GM19025 (cell line): ENCODE measurements at regions not wholly inside any gene's neighbourhood (a gene's known extent, or its start where the extent isn't known, plus 50 kb on each side); places are given as distances from the start of the nearest gene placed in this dataset.

Experiments used
- ATAC-seq: cut with Tn5 transposase; IDR thresholded peaks from one replicate; pipeline ENCODE4 v1.9.1; 2021; ENCODE audit warnings: mild to moderate bottlenecking, low read depth, moderate library complexity; ENCODE audit not compliant: unreplicated experiment

DNA sequence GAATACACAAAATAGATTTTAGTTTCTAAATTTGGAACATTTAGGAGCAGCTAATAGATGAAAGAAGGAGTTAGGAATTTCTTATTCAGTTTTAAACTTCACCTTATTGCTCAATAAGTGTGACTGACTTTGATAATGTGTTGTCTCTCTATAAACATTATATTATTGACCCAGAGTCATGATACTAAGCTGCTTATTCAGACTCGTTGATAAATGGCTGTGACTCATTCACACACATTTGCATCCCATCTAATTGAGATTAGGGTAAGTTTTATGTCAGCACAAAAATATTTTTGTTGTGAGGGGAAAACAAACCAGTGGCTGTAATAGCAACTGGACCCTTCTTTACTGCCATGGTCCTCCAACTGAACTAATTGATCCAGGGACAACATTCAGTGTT is 137.6 kb downstream of the GOLIM4 start:
- no peak for ATAC-seq

DNA sequence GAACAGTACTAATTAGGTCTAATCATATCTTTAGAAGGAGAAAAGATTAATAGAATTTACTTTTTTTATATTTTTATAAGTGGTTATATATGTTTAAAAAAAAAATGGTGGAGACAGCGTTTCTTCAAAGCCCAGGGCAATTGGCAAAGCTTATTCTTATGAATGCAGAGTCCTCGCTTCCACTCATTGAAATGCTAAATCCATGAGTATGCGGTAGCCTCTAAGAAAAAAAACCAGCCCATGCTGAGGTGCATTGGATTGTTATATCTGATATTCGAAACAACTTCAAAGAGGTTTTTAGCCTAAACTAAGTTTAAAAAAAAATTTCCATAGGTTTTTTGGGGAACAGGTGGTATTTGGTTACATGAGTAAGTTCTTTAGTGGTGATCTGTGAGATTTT is 142.8 kb downstream of the GOLIM4 start:
- no peak for ATAC-seq

DNA sequence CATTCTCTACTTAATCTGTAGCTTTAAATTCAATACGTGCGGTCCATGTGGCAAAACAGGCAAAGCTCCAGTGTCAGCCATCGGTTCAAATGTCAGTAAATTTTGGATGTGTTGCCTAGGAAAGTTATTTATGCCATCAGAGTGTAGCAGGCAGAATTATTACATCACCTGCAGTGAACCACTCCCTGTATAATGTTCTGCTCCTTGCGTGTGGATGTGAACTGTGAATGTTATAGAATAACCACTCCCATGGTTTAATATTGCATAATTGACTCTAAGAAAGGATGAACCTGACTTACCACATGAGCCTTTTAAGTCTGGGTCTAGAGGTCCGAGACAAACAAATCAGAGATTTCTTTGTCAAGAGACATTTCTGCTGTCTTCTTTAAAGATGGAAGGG is 145.5 kb downstream of the GOLIM4 start:
- ATAC-seq, result no peak

- no peak for ATAC-seq
Measured at GRCh38 chr3:167941234-167941995, 154.3 kb downstream of the GOLIM4 start.

DNA sequence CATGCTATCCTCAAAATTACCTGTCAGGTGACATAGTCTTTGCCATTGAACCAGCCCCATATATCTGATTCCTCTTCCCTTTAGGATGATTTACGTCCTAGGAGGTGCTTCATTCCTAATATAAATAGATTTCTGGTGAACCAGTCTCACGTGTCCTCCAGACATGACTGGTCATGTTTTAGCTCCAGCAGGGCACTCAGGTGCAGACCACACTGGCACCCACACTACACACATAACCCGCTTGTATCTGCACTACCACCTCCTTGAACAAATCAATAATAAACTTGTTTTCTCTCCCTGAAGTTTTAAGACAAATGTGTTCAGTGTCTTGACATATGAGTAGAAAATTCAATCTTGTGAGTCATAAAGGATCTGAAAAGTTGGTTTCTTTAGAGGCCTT is 155.5 kb downstream of the GOLIM4 start:
- no peak for ATAC-seq

GRCh38 chr3:167938516-167938915 is 157.2 kb downstream of the GOLIM4 start:
- ATAC-seq, result no peak

DNA sequence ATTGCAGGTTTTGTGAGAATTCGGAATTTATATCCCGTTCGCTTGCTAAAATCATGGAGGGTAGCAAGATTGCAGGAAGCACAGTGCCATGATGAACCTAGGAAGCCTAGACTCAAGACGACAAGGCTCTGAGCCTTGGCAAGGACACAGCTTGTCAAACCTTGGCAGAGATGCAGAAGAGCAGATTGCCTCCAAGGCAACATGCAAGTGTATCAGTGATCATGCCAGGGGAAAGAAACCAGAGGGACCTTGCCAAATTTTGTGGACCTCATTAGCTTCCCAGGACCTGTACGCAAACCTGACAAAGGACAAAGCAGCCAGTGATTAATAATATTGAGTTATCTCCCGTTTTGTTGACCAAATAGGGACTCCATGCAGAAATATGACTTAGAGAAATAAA is 159.7 kb downstream of the GOLIM4 start:
- ATAC-seq, result no peak

GRCh38 chr3:167930453-167930852 is 165.3 kb downstream of the GOLIM4 start:
- no peak for ATAC-seq

GRCh38 chr3:167929968-167930367 is 165.8 kb downstream of the GOLIM4 start:
- no peak for ATAC-seq

DNA sequence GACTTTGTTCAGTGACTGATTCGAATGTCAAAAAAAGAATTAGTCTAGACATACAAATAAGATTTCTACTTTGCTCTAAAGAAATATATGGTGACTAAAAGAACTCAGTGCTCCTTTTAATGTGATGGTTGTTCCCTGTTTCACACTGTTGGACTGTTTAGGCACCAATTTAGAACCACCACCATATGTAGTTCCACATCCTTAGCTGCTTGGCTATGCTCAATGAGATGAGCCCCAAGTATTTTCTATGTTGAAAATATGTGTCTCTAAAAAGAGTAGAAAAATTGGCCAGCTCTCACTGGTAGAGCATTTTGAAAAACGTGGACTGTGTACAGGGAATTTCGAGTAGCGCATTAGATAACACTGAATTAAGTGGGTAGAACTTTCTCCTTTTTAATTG is 167.3 kb downstream of the GOLIM4 start:
- ATAC-seq, result no peak

DNA sequence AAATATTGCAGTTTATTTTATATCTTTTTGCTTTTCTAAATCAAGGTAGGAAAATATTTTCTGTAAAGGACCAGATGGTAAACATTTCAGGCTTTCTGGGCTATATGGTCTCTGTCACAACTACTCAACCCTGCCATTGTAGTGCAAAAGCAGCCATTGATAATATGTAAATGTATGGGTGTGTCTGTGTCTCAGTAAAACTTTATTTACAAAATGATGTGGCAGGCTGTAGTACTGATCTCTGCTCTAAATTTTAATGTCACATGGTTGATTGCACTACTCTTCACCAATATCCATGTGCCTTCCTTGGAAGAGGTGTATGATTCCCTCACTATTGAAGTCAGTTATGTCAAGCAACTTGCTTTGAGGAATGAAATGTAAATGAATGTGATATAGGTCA is 175.0 kb downstream of the GOLIM4 start:
- ATAC-seq, result no peak

GRCh38 chr3:167919590-167919989 is 176.1 kb downstream of the GOLIM4 start:
- ATAC-seq, result no peak

DNA sequence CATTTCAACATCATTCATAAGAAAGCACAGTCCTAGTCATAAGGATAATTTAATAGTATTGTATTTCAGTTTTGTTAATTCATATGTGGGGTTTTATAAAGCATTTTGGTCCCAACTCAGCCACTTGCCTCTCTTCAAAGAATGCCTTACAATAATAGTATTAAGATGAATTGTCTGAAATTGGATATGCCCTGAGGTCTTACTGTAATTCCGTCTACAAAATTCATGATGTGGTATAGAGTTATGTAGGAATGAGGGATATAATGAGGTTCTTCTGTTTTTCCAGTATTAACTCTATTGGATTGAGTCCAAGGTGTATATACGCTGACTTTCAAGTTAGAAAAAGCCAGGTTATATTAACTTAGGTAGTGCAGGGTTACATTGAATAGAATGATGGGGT is 177.0 kb downstream of the GOLIM4 start:
- no peak for ATAC-seq

DNA sequence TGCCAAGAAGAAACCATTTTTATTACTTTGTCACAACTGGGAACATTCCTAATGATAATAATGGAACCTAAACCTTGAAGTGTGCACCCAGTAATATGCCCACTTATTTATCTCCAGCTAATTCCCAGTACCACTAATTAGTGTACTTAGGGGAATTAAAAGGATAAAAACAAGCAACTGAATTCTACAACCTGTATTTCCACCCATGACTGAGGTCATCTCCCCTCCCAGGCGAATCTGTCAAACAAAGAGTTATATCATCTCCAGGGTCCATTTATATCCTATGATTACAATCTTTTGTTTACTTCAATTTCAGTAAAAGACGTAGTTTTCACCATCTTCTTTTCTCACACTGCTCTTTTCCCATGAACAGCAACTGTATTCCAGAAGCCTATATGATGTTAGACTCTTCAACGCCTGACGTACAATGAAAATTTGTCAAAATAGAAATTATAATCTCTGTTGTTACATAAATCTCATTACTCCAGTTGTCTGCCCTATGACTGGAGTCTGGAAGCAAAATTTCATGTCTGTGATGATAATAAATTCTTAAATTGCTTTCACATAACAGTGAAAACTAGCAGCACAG is 177.6 kb downstream of the GOLIM4 start:
- no peak for ATAC-seq

DNA sequence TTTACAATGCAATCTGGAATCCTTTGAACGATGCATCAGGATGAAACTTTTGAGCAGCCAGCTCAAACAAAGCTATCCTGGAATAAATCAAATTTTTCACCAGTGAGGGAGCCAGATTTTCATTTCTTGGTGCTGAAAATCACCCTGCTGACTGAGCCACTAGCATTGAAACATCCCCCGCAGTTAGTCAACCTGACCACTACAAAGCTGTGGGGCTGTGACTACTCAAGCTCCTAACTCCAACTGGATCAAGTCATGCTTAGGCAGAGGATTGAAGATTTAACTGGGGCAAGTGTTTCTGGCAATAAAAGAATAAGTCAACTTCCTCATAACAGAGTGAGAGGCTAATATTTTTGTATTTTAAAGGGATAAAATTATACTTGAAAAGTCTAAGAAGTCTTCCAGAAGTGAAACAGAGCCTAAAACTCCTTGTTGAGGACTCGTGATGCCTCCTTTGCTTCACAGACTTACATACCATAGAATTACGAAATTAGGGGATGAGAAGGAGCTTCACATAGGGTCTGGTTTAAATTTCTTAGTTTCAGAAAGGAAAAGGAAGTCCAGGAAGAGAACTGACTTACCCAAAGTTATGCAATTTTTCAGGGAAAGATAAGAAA is 177.8 kb downstream of the SERPINI1 start:
- ATAC-seq, result no peak

GRCh38 chr3:167909952-167910351 is 174.4 kb downstream of the SERPINI1 start:
- ATAC-seq, result no peak

GRCh38 chr3:167909504-167909896 is 174.0 kb downstream of the SERPINI1 start:
- ATAC-seq, result no peak

DNA sequence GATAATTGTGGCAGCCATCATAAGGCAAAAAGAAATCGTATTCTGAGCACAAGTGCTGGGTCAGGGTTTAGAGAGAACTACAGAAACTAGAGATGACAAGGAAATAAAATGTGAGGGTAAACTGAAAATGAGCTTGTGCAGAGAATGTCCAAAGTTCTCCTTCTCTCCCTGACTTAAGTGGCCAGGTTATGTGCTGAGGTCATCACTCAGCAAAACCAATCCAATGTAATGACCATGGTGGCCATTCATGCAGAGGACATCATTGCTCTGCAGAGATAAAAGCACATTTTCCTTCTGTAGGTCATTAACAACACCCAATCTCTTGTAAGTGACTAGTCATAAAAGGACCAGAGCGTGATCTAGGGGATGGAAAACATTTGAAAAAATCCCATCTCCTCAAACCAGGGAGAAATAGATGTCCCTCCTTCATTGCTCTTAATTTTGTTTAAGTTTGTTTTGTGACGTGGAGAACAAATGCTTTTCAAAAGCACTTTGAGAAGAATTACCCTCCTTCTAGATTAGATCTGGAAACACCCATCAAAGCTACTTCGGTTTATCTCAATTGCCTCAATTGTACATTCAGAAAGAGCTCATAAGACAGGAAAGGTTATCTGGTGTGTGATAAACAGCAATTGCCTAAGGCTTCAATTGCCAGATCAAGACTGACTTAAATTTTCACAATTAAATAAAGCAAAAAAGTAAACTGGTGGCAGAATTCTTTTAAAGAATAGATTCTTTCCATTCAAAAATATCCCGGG is 173.4 kb downstream of the SERPINI1 start:
- no peak for ATAC-seq

DNA sequence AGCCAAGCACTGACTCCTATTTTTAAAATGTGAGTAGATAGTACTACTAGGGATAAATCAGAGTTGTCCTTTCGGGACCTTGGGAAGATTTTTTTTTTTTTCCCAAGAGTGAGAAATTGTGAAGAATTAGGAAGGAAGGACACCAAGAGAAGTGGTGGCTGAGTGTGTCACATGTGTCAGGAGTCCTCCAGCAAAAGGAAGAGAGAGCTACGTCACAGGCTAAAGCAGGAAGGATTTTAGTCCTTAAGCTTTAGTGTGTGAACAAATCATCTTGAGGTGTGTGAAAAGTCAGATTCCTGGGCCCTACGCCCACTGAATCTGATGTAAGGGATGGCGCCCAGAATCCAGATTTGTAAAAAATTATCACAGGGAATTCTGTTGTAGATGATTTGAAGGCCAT is 172.7 kb downstream of the SERPINI1 start:
- ATAC-seq, result no peak

DNA sequence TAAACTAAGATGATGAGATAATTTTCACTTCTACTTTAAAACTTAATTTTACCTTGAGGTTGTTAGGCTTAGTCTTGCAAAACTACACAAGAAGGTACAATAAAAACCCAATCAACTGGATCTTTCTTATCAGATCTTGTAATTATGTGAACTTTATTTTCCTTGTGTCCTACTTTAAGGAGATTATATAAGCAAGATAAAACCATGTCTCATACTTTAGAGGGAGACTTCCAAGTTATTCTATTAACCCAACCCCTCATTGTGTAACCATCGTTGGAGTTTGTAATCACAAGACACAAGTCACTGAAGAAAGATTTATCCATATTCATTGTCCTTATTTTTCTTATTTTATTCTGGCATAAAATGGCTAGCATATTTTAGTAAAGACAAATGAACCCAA is 165.6 kb downstream of the SERPINI1 start:
- no peak for ATAC-seq

GRCh38 chr3:167899093-167899492 is 163.6 kb downstream of the SERPINI1 start:
- no peak for ATAC-seq
